ENCODE measurements at regions not wholly inside any gene's neighbourhood (a gene's known extent, or its start where the extent isn't known, plus 50 kb on each side); places are given as distances from the start of the nearest gene placed in this dataset.

DNA sequence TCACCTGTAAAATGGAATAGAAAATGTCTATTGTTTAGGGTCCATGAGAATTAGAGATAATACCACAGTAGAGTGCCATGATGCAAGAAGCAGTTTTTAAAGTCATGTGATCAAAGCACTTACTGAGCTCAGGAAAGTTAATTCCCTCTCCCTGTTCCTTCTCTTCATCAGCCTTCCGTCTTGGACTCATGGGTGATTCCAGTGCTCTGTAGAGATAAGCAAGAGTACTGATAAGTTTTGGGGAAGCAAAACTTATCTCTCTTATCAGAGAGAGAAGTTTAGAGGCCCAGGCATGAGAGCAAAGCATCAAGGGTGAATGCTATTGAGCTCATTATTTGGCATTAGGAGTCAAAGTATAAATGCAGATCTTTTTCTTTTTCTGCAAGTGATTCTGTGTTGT, 410.1 kb downstream of the AGTPBP1 start:
- TF ChIP-seq, protein P1, sequence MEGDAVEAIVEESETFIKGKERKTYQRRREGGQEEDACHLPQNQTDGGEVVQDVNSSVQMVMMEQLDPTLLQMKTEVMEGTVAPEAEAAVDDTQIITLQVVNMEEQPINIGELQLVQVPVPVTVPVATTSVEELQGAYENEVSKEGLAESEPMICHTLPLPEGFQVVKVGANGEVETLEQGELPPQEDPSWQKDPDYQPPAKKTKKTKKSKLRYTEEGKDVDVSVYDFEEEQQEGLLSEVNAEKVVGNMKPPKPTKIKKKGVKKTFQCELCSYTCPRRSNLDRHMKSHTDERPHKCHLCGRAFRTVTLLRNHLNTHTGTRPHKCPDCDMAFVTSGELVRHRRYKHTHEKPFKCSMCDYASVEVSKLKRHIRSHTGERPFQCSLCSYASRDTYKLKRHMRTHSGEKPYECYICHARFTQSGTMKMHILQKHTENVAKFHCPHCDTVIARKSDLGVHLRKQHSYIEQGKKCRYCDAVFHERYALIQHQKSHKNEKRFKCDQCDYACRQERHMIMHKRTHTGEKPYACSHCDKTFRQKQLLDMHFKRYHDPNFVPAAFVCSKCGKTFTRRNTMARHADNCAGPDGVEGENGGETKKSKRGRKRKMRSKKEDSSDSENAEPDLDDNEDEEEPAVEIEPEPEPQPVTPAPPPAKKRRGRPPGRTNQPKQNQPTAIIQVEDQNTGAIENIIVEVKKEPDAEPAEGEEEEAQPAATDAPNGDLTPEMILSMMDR (IDR thresholded peaks at IDR 0.05) = no peak
- no peak for TF ChIP-seq POLR2AphosphoS5 (IDR thresholded peaks at IDR 0.05; ENCODE audit: low read depth, low read length)
- TF ChIP-seq REST (IDR thresholded peaks at IDR 0.05; ENCODE audit: insufficient read depth in 1 of 2, low read depth in 2 of 2, low read length in 1 of 2) = no peak
- TF ChIP-seq TCF7L2 (IDR thresholded peaks at IDR 0.05; ENCODE audit: low read depth, low read length) = no peak
